WTC11 (cell line): ENCODE measurements at regions not wholly inside any gene's neighbourhood (a gene's known extent, or its start where the extent isn't known, plus 50 kb on each side); places are given as distances from the start of the nearest gene placed in this dataset.

Source experiments
- ATAC-seq: fragments of 200-7000 bp; cut with Tn5 transposase; 2 replicates; pipeline ENCODE4 v1.10.0; 2021; ENCODE audit warnings: mild to moderate bottlenecking, moderate library complexity
- CTCF ChIA-PET: fragments of 300-600 bp; sonication (Branson Sonifier 250); formaldehyde crosslinking; loops from one replicate; lab custom pipeline; 2021; ENCODE audit warnings: antibody characterized with exemption; lab: Charles Lee
- POLR2A ChIA-PET: fragments of 350-600 bp; sonication (Branson Sonifier 250); formaldehyde crosslinking; loops from one replicate; lab custom pipeline; 2021; ENCODE audit warnings: antibody characterized with exemption; lab: Charles Lee
- DNase-seq: peaks from one replicate; pipeline ENCODE4 v3.0.0; 2021; ENCODE audit warnings: low spot score
- H3K27ac Mint-ChIP-seq: 2 replicates; pipeline ENCODE4 v1.8.0; 2021; ENCODE audit warnings: mixed read lengths
- H3K27me3 Mint-ChIP-seq: 2 replicates; pipeline ENCODE4 v1.8.0; 2021; ENCODE audit warnings: low read depth, mild to moderate bottlenecking, moderate library complexity, mixed read lengths
- H3K36me3 Mint-ChIP-seq: 2 replicates; pipeline ENCODE4 v1.8.0; 2021; ENCODE audit warnings: mixed read lengths
- H3K4me1 Mint-ChIP-seq: 2 replicates; pipeline ENCODE4 v1.8.0; 2022; ENCODE audit warnings: mixed read lengths
- H3K4me3 Mint-ChIP-seq: 2 replicates; pipeline ENCODE4 v1.8.0; 2021; ENCODE audit warnings: mild to moderate bottlenecking, moderate library complexity, mixed read lengths
- H3K9me3 Mint-ChIP-seq: 2 replicates; pipeline ENCODE4 v1.8.0; 2021; ENCODE audit warnings: mixed read lengths
- ARID4B ChIP-seq: sonication (generic); formaldehyde crosslinking; IDR thresholded peaks from 2 replicates; pipeline ENCODE4 v1.8.0; 2023; ENCODE audit warnings: missing genetic modification reagents, mild to moderate bottlenecking, borderline replicate concordance
- CTCF ChIP-seq: fragments of 200-600 bp; IDR thresholded peaks from 2 replicates; pipeline ENCODE4 v1.8.0; 2022; ENCODE audit warnings: antibody characterized with exemption
- ETV6 ChIP-seq: sonication (generic); formaldehyde crosslinking; IDR thresholded peaks from 2 replicates; pipeline ENCODE4 v1.8.1; 2022; ENCODE audit warnings: mild to moderate bottlenecking, missing genetic modification reagents
- NFATC4 ChIP-seq: fragments of 250-450 bp; sonication (Bioruptor Pico); IDR thresholded peaks from 2 replicates; pipeline ENCODE4 v1.9.0; 2021; ENCODE audit warnings: mild to moderate bottlenecking
- OVOL2 ChIP-seq: fragments of 250-450 bp; sonication (Bioruptor Pico); IDR thresholded peaks from 2 replicates; pipeline ENCODE4 v1.9.0; 2021; ENCODE audit warnings: mild to moderate bottlenecking, borderline replicate concordance
- TP53 ChIP-seq: sonication (generic); formaldehyde crosslinking; IDR thresholded peaks from 2 replicates; pipeline ENCODE4 v1.8.1; 2023; ENCODE audit warnings: mild to moderate bottlenecking, missing genetic modification reagents
- ZNF232 ChIP-seq: sonication (generic); formaldehyde crosslinking; IDR thresholded peaks from 2 replicates; pipeline ENCODE4 v1.8.0; 2022; ENCODE audit warnings: mild to moderate bottlenecking, missing genetic modification reagents
- ZNF317 ChIP-seq: sonication (generic); formaldehyde crosslinking; IDR thresholded peaks from 2 replicates; pipeline ENCODE4 v1.8.1; 2023; ENCODE audit warnings: low read depth, mild to moderate bottlenecking, moderate library complexity, missing genetic modification reagents, borderline replicate concordance
- ZNF671 ChIP-seq: fragments of 250-450 bp; sonication (Bioruptor Pico); IDR thresholded peaks from 2 replicates; pipeline ENCODE4 v1.8.0; 2021; ENCODE audit warnings: mild to moderate bottlenecking
- TF ChIP-seq, protein P1 (sequence below): sonication (generic); formaldehyde crosslinking; IDR thresholded peaks from 2 replicates; pipeline ENCODE4 v1.8.1; 2022; ENCODE audit warnings: mild to moderate bottlenecking, moderate library complexity, missing genetic modification reagents
- TF ChIP-seq, protein P2 (sequence below): sonication (generic); formaldehyde crosslinking; conservative IDR thresholded peaks from 2 replicates; pipeline ENCODE4 v1.8.1; 2023; ENCODE audit warnings: mild to moderate bottlenecking, low read depth, missing genetic modification reagents, moderate library complexity
- TF ChIP-seq, protein P3 (sequence below): fragments of 250-450 bp; sonication (Bioruptor Pico); IDR thresholded peaks from 2 replicates; pipeline ENCODE4 v1.9.0; 2021; ENCODE audit warnings: mild to moderate bottlenecking
- TF ChIP-seq, protein P4 (sequence below): sonication (generic); formaldehyde crosslinking; conservative IDR thresholded peaks from 2 replicates; pipeline ENCODE4 v1.8.1; 2022; ENCODE audit warnings: mild to moderate bottlenecking, missing genetic modification reagents
- TF ChIP-seq, protein P5 (sequence below): sonication (generic); formaldehyde crosslinking; IDR thresholded peaks from 2 replicates; pipeline ENCODE4 v1.8.0; 2023; ENCODE audit warnings: missing genetic modification reagents
- TF ChIP-seq, protein P6 (sequence below): sonication (generic); formaldehyde crosslinking; IDR thresholded peaks from 2 replicates; pipeline ENCODE4 v1.8.0; 2023; ENCODE audit warnings: mild to moderate bottlenecking, missing genetic modification reagents
- TF ChIP-seq, protein P7 (sequence below): sonication (generic); formaldehyde crosslinking; IDR thresholded peaks from 2 replicates; pipeline ENCODE4 v1.8.0; 2022; ENCODE audit warnings: mild to moderate bottlenecking, missing genetic modification reagents
- TF ChIP-seq, protein P8 (sequence below): sonication (generic); formaldehyde crosslinking; IDR thresholded peaks from 2 replicates; pipeline ENCODE4 v1.8.1; 2022; ENCODE audit warnings: missing genetic modification reagents, borderline replicate concordance

DNA sequence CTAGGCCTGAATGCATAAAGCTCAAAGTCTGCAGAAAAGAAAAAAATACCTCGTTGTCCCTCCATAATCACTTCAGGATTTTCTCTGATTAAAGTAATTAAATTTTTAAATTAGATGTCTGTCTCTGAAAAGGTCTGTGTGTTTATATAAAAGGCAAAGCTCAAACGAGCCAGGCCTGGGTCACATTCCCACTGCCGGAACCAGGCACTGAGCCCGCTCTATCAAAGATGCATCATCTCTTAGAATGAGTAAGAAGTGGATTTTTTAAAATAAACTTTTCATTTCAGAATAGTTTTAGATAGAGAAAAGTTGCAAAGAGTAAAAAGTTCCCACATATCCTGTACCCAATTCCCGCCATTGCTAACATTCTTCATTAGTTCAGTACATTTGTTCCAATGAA lies 202.1 kb upstream of the KYNU start (continued):
- TF ChIP-seq, protein P1, sequence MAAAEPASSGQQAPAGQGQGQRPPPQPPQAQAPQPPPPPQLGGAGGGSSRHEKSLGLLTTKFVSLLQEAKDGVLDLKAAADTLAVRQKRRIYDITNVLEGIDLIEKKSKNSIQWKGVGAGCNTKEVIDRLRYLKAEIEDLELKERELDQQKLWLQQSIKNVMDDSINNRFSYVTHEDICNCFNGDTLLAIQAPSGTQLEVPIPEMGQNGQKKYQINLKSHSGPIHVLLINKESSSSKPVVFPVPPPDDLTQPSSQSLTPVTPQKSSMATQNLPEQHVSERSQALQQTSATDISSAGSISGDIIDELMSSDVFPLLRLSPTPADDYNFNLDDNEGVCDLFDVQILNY (CRISPR knock-in tag), result no peak
- TF ChIP-seq, protein P2, sequence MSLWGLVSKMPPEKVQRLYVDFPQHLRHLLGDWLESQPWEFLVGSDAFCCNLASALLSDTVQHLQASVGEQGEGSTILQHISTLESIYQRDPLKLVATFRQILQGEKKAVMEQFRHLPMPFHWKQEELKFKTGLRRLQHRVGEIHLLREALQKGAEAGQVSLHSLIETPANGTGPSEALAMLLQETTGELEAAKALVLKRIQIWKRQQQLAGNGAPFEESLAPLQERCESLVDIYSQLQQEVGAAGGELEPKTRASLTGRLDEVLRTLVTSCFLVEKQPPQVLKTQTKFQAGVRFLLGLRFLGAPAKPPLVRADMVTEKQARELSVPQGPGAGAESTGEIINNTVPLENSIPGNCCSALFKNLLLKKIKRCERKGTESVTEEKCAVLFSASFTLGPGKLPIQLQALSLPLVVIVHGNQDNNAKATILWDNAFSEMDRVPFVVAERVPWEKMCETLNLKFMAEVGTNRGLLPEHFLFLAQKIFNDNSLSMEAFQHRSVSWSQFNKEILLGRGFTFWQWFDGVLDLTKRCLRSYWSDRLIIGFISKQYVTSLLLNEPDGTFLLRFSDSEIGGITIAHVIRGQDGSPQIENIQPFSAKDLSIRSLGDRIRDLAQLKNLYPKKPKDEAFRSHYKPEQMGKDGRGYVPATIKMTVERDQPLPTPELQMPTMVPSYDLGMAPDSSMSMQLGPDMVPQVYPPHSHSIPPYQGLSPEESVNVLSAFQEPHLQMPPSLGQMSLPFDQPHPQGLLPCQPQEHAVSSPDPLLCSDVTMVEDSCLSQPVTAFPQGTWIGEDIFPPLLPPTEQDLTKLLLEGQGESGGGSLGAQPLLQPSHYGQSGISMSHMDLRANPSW (CRISPR knock-in tag), result no peak
- TF ChIP-seq ETV6 (no peak), OVOL2 (CRISPR knock-in tag) (no peak), ARID4B (no peak), ZNF671 (no peak), CTCF (no peak)
- TF ChIP-seq, protein P3, sequence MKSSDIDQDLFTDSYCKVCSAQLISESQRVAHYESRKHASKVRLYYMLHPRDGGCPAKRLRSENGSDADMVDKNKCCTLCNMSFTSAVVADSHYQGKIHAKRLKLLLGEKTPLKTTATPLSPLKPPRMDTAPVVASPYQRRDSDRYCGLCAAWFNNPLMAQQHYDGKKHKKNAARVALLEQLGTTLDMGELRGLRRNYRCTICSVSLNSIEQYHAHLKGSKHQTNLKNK (CRISPR knock-in tag), result no peak
- TF ChIP-seq, protein P4, sequence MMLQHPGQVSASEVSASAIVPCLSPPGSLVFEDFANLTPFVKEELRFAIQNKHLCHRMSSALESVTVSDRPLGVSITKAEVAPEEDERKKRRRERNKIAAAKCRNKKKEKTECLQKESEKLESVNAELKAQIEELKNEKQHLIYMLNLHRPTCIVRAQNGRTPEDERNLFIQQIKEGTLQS, result no peak
- TF ChIP-seq, protein P5, sequence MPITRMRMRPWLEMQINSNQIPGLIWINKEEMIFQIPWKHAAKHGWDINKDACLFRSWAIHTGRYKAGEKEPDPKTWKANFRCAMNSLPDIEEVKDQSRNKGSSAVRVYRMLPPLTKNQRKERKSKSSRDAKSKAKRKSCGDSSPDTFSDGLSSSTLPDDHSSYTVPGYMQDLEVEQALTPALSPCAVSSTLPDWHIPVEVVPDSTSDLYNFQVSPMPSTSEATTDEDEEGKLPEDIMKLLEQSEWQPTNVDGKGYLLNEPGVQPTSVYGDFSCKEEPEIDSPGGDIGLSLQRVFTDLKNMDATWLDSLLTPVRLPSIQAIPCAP (CRISPR knock-in tag), result no peak
- TF ChIP-seq, all 79 proteins: peak for 0

GRCh38 chr2:142673836-142674235 lies 203.6 kb upstream of the KYNU start:
- no peaks in the 10 kb centered on the region for H3K27me3 Mint-ChIP-seq
- ATAC-seq, result no peak
- no peak overlapping the region for H3K27ac Mint-ChIP-seq

GRCh38 chr2:142672698-142673097 lies 204.8 kb upstream of the KYNU start:
- Mint-ChIP-seq H3K27me3 (no peaks in the 10 kb centered on the region), H3K9me3 (no peaks in the 10 kb centered on the region), H3K4me3 (no peak overlapping the region), H3K36me3 (no peaks in the 10 kb centered on the region), H3K4me1 (no peaks in the 10 kb centered on the region), H3K27ac (no peak overlapping the region)
- ChIA-PET CTCF (no interaction called here), POLR2A (interaction anchor here (0.5 to 0.6 kb wide), 2 partner anchors 606 to 1420 kb away, joined by 3 to 8 read pairs; no protein-coding TSS in a partner anchor)
- ATAC-seq (no peak), DNase-seq (no peak)
- TF ChIP-seq TP53 (CRISPR knock-in tag) (no peak), ZNF317 (CRISPR knock-in tag) (no peak), NFATC4 (CRISPR knock-in tag) (no peak)
- TF ChIP-seq, protein P6, sequence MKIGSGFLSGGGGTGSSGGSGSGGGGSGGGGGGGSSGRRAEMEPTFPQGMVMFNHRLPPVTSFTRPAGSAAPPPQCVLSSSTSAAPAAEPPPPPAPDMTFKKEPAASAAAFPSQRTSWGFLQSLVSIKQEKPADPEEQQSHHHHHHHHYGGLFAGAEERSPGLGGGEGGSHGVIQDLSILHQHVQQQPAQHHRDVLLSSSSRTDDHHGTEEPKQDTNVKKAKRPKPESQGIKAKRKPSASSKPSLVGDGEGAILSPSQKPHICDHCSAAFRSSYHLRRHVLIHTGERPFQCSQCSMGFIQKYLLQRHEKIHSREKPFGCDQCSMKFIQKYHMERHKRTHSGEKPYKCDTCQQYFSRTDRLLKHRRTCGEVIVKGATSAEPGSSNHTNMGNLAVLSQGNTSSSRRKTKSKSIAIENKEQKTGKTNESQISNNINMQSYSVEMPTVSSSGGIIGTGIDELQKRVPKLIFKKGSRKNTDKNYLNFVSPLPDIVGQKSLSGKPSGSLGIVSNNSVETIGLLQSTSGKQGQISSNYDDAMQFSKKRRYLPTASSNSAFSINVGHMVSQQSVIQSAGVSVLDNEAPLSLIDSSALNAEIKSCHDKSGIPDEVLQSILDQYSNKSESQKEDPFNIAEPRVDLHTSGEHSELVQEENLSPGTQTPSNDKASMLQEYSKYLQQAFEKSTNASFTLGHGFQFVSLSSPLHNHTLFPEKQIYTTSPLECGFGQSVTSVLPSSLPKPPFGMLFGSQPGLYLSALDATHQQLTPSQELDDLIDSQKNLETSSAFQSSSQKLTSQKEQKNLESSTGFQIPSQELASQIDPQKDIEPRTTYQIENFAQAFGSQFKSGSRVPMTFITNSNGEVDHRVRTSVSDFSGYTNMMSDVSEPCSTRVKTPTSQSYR (CRISPR knock-in tag), result no peak
- TF ChIP-seq, protein P7, sequence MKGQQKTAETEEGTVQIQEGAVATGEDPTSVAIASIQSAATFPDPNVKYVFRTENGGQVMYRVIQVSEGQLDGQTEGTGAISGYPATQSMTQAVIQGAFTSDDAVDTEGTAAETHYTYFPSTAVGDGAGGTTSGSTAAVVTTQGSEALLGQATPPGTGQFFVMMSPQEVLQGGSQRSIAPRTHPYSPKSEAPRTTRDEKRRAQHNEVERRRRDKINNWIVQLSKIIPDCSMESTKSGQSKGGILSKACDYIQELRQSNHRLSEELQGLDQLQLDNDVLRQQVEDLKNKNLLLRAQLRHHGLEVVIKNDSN, result no peak
- TF ChIP-seq, protein P8, sequence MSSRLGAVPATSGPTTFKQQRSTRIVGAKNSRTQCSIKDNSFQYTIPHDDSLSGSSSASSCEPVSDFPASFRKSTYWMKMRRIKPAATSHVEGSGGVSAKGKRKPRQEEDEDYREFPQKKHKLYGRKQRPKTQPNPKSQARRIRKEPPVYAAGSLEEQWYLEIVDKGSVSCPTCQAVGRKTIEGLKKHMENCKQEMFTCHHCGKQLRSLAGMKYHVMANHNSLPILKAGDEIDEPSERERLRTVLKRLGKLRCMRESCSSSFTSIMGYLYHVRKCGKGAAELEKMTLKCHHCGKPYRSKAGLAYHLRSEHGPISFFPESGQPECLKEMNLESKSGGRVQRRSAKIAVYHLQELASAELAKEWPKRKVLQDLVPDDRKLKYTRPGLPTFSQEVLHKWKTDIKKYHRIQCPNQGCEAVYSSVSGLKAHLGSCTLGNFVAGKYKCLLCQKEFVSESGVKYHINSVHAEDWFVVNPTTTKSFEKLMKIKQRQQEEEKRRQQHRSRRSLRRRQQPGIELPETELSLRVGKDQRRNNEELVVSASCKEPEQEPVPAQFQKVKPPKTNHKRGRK (CRISPR knock-in tag), result no peak

More at GRCh38 chr2:142673836-142674235, 203.6 kb upstream of the KYNU start:
- CTCF ChIA-PET, result no interaction called here
- no peak for TF ChIP-seq ZNF232 (CRISPR knock-in tag)
- H3K4me1 Mint-ChIP-seq, result no peaks in the 10 kb centered on the region
- no peaks in the 10 kb centered on the region for H3K9me3 Mint-ChIP-seq
- POLR2A ChIA-PET, result no interaction called here
- DNase-seq, result no peak
- no peak overlapping the region for H3K4me3 Mint-ChIP-seq
- H3K36me3 Mint-ChIP-seq, result no peaks in the 10 kb centered on the region
